C4-2B (cell line): ENCODE measurements at regions not wholly inside any gene's neighbourhood (a gene's known extent, or its start where the extent isn't known, plus 50 kb on each side); places are given as distances from the start of the nearest gene placed in this dataset.

Experiments
- ZFX ChIP-seq: fragments of 450-650 bp; IDR thresholded peaks from 2 replicates; pipeline ENCODE4 v1.6.1; 2017
- TF ChIP-seq, protein P1 (sequence below): fragments of 450-650 bp; conservative IDR thresholded peaks from 2 replicates; pipeline ENCODE4 v1.5.1; 2017; ENCODE audit warnings: mild to moderate bottlenecking

DNA sequence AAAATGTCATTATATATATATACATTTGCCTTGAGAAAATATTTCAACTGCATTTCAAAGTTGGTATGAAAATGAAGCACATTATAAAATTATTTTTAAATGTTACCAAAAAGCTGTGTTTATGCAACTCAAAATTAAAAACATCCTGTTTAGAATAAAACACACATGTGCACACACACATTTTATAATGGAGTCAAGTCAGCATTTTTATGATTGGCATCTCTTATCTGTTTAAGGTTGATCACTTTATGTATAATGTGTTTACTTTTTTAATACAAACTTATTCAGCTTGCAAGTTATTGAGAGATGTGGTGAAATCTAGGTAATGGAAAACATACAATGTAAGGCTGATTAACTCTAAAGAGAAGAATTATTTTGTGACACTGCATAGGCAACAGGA is 80.4 kb downstream of the IFI44 start:
- TF ChIP-seq, protein P1, sequence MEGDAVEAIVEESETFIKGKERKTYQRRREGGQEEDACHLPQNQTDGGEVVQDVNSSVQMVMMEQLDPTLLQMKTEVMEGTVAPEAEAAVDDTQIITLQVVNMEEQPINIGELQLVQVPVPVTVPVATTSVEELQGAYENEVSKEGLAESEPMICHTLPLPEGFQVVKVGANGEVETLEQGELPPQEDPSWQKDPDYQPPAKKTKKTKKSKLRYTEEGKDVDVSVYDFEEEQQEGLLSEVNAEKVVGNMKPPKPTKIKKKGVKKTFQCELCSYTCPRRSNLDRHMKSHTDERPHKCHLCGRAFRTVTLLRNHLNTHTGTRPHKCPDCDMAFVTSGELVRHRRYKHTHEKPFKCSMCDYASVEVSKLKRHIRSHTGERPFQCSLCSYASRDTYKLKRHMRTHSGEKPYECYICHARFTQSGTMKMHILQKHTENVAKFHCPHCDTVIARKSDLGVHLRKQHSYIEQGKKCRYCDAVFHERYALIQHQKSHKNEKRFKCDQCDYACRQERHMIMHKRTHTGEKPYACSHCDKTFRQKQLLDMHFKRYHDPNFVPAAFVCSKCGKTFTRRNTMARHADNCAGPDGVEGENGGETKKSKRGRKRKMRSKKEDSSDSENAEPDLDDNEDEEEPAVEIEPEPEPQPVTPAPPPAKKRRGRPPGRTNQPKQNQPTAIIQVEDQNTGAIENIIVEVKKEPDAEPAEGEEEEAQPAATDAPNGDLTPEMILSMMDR, result no peak
- TF ChIP-seq ZFX, result no peak
